HG03521 (cell line): ENCODE measurements at regions not wholly inside any gene's neighbourhood (a gene's known extent, or its start where the extent isn't known, plus 50 kb on each side); places are given as distances from the start of the nearest gene placed in this dataset.

Source experiments
- ATAC-seq: cut with Tn5 transposase; IDR thresholded peaks from one replicate; pipeline ENCODE4 v1.9.1; 2021; ENCODE audit warnings: mild to moderate bottlenecking, moderate library complexity; ENCODE audit not compliant: unreplicated experiment

GRCh38 chr6:153275997-153276396 is 144.9 kb upstream of the RGS17 start:
- ATAC-seq, result no peak

- no peak for ATAC-seq
These were observed 141.3 kb upstream of the RGS17 start for GRCh38 chr6:153272201-153272980.

GRCh38 chr6:153263489-153263888 is 132.4 kb upstream of the RGS17 start:
- no peak for ATAC-seq

- no peak for ATAC-seq
These were observed 120.2 kb upstream of the RGS17 start for GRCh38 chr6:153251326-153251725.

- no peak for ATAC-seq
These were observed 106.6 kb upstream of the RGS17 start for GRCh38 chr6:153237670-153238069.

GRCh38 chr6:153231048-153231646 is 100.1 kb upstream of the RGS17 start:
- peak; percentile 55 for ATAC-seq

GRCh38 chr6:153218184-153218792 is 87.2 kb upstream of the RGS17 start:
- ATAC-seq, result no peak

GRCh38 chr6:153216789-153217188 is 85.7 kb upstream of the RGS17 start:
- ATAC-seq, result no peak

GRCh38 chr6:153215242-153215641 is 84.2 kb upstream of the RGS17 start:
- ATAC-seq, result no peak

GRCh38 chr6:153214436-153214835 is 83.4 kb upstream of the RGS17 start:
- ATAC-seq, result no peak

GRCh38 chr6:153210083-153210482 is 79.0 kb upstream of the RGS17 start:
- ATAC-seq, result peak; percentile 87

- no peak for ATAC-seq
These were observed 77.6 kb upstream of the RGS17 start for GRCh38 chr6:153208706-153209105.

GRCh38 chr6:153207617-153208016 is 76.5 kb upstream of the RGS17 start:
- ATAC-seq, result no peak

GRCh38 chr6:153207006-153207405 is 75.9 kb upstream of the RGS17 start:
- no peak for ATAC-seq

GRCh38 chr6:153192943-153193885 is 62.1 kb upstream of the RGS17 start:
- ATAC-seq, result no peak

GRCh38 chr6:153183925-153184324 is 52.8 kb upstream of the RGS17 start:
- ATAC-seq, result no peak
